ENCODE measurements at regions not wholly inside any gene's neighbourhood (a gene's known extent, or its start where the extent isn't known, plus 50 kb on each side); places are given as distances from the start of the nearest gene placed in this dataset.

- TF ChIP-seq CTCF (IDR thresholded peaks at IDR 0.05; ENCODE audit: low read depth, low read length) (no peak), MAX (IDR thresholded peaks at IDR 0.05; ENCODE audit: low read depth, low read length) (no peak), POLR2A (IDR thresholded peaks at IDR 0.05; ENCODE audit: extremely low read depth, insufficient read length) (no peak)
Measured at GRCh38 chr2:126315828-126316227, 340.1 kb upstream of the GYPC start.

Measured in NB4 (cell line).